ENCODE measurements at regions not wholly inside any gene's neighbourhood (a gene's known extent, or its start where the extent isn't known, plus 50 kb on each side); places are given as distances from the start of the nearest gene placed in this dataset.

GRCh38 chr2:71910277-71910676 lies 237.4 kb downstream of the CYP26B1 start:
- TF ChIP-seq CTCF (IDR thresholded peaks at IDR 0.05; ENCODE audit: low read depth, low read length) (no peak), EZH2phosphoT487 (IDR thresholded peaks at IDR 0.05; ENCODE audit: low read depth) (no peak)
